Smooth muscle cell (in vitro differentiated cells): ENCODE measurements at regions not wholly inside any gene's neighbourhood (a gene's known extent, or its start where the extent isn't known, plus 50 kb on each side); places are given as distances from the start of the nearest gene placed in this dataset.

ENCODE experiments used
- DNase-seq: peaks from one replicate; lab custom pipeline; 2025; ENCODE audit not compliant: unreplicated experiment; lab: John Stamatoyannopoulos, UW
- H2AFZ ChIP-seq: fragments of 200-600 bp; sonication (generic); 2 replicates; pipeline ENCODE4 v1.6.0; 2016; ENCODE audit warnings: antibody characterized with exemption, low read depth, mild to moderate bottlenecking
- H3F3A ChIP-seq: fragments of 200-600 bp; sonication (generic); 2 replicates; pipeline ENCODE4 v1.6.0; 2017; ENCODE audit warnings: antibody characterized with exemption, low read depth
- H3K27ac ChIP-seq: fragments of 200-600 bp; sonication (generic); 2 replicates; pipeline ENCODE4 v1.5.1; 2016; ENCODE audit warnings: low read depth, mild to moderate bottlenecking
- H3K27me3 ChIP-seq: fragments of 200-600 bp; sonication (generic); 2 replicates; pipeline ENCODE4 v1.6.1; 2016; ENCODE audit warnings: low read depth, mild to moderate bottlenecking
- H3K36me3 ChIP-seq: fragments of 200-600 bp; sonication (generic); 2 replicates; pipeline ENCODE4 v1.5.1; 2016; ENCODE audit warnings: low read depth
- H3K4me1 ChIP-seq: fragments of 200-600 bp; sonication (generic); 2 replicates; pipeline ENCODE4 v1.5.1; 2016; ENCODE audit warnings: low read depth
- H3K4me2 ChIP-seq: fragments of 200-600 bp; sonication (generic); 2 replicates; pipeline ENCODE4 v1.6.0; 2016; ENCODE audit warnings: mild to moderate bottlenecking
- H3K4me3 ChIP-seq: fragments of 200-600 bp; sonication (generic); 2 replicates; pipeline ENCODE4 v1.5.1; 2016; ENCODE audit warnings: mild to moderate bottlenecking
- H3K79me2 ChIP-seq: fragments of 200-600 bp; sonication (generic); 2 replicates; pipeline ENCODE4 v1.6.0; 2016; ENCODE audit warnings: low read depth, mild to moderate bottlenecking
- H3K9ac ChIP-seq: fragments of 200-600 bp; sonication (generic); 2 replicates; pipeline ENCODE4 v1.6.0; 2016; ENCODE audit warnings: low read depth
- H3K9me3 ChIP-seq: fragments of 200-600 bp; sonication (generic); replicated peaks from 2 replicates; pipeline ENCODE4 v1.5.1; 2016; ENCODE audit warnings: low read depth
- H4K20me1 ChIP-seq: fragments of 200-600 bp; sonication (generic); 2 replicates; pipeline ENCODE4 v1.6.0; 2016; ENCODE audit warnings: low read depth
- CTCF ChIP-seq: fragments of 200-600 bp; sonication (generic); IDR thresholded peaks from 2 replicates; pipeline ENCODE4 v1.5.1; 2017; ENCODE audit warnings: borderline replicate concordance, mild to moderate bottlenecking, antibody characterized with exemption; ENCODE audit not compliant: insufficient read depth, poor library complexity, severe bottlenecking
- WGBS: methylation state at CpG from one replicate; pipeline ENCODE4 v1.1.7; 2016; ENCODE audit warnings: low lambda C conversion rate; 5-methylcytosine and 5-hydroxymethylcytosine counted together

GRCh38 chr10:105914432-105914831 lies 1250.1 kb downstream of the SORCS1 start:
- Histone ChIP-seq H3K4me3 (no peak overlapping the region), H3F3A (no peaks in the 10 kb centered on the region), H3K4me1 (peaks cover 7% of the 10 kb centered on the region), H3K9me3 (no peaks in the 10 kb centered on the region), H3K4me2 (no peak overlapping the region), H3K79me2 (no peaks in the 10 kb centered on the region), H3K27me3 (peaks cover 12% of the 10 kb centered on the region), H2AFZ (no peak overlapping the region), H3K9ac (no peak overlapping the region), H3K36me3 (no peaks in the 10 kb centered on the region), H4K20me1 (no peaks in the 10 kb centered on the region), H3K27ac (no peak overlapping the region)
- WGBS, result 91% methylated on average over 1 of the region's 1 CpG
- no peak for TF ChIP-seq CTCF
- DNase-seq, result no peak

- whole genome bisulfite sequencing, result 92% methylated on average over 1 of the region's 1 CpG
- Histone ChIP-seq H3K4me3 (no peak overlapping the region), H3K9me3 (no peaks in the 10 kb centered on the region), H3K9ac (no peak overlapping the region), H3K4me1 (no peaks in the 10 kb centered on the region), H3F3A (no peaks in the 10 kb centered on the region), H3K27me3 (peaks cover 17% of the 10 kb centered on the region), H3K27ac (no peak overlapping the region), H4K20me1 (no peaks in the 10 kb centered on the region), H2AFZ (no peak overlapping the region), H3K36me3 (no peaks in the 10 kb centered on the region), H3K79me2 (no peaks in the 10 kb centered on the region), H3K4me2 (no peak overlapping the region)
- DNase-seq, result no peak
- no peak for TF ChIP-seq CTCF
Measured at GRCh38 chr10:105908701-105909100, 1255.8 kb downstream of the SORCS1 start.

GRCh38 chr10:105885495-105885894 lies 1244.4 kb downstream of the SORCS3 start:
- Histone ChIP-seq H3K4me3 (no peak overlapping the region), H3K4me2 (no peak overlapping the region), H3K79me2 (no peaks in the 10 kb centered on the region), H3K27ac (no peak overlapping the region), H3K4me1 (no peaks in the 10 kb centered on the region), H2AFZ (no peak overlapping the region), H3K9me3 (no peaks in the 10 kb centered on the region), H3K9ac (no peak overlapping the region), H4K20me1 (no peaks in the 10 kb centered on the region), H3K27me3 (no peaks in the 10 kb centered on the region), H3F3A (no peaks in the 10 kb centered on the region), H3K36me3 (no peaks in the 10 kb centered on the region)
- no peak for TF ChIP-seq CTCF
- no peak for DNase-seq
- 91% methylated on average over 2 of the region's 2 CpGs for WGBS

GRCh38 chr10:105879401-105879800 lies 1238.3 kb downstream of the SORCS3 start:
- Histone ChIP-seq H3K4me1 (no peaks in the 10 kb centered on the region), H3F3A (no peaks in the 10 kb centered on the region), H3K36me3 (no peaks in the 10 kb centered on the region), H3K79me2 (no peaks in the 10 kb centered on the region), H3K9me3 (no peaks in the 10 kb centered on the region), H4K20me1 (no peaks in the 10 kb centered on the region), H3K27me3 (no peaks in the 10 kb centered on the region), H3K4me2 (no peak overlapping the region), H3K9ac (no peak overlapping the region), H3K4me3 (no peak overlapping the region), H2AFZ (no peak overlapping the region), H3K27ac (no peak overlapping the region)
- 96% methylated on average over 1 of the region's 1 CpG for WGBS
- no peak for TF ChIP-seq CTCF
- no peak for DNase-seq
